NT2/D1 (cell line): ENCODE measurements at regions not wholly inside any gene's neighbourhood (a gene's known extent, or its start where the extent isn't known, plus 50 kb on each side); places are given as distances from the start of the nearest gene placed in this dataset.

Experiments used
- SUZ12 ChIP-seq: IDR thresholded peaks from 2 replicates; pipeline ENCODE4 v1.6.1; 2011; ENCODE audit not compliant: insufficient read length, insufficient read depth; ENCODE audit errors: extremely low read depth
- YY1 ChIP-seq: IDR thresholded peaks from 2 replicates; pipeline ENCODE4 v1.6.1; 2011; ENCODE audit not compliant: insufficient read length, insufficient read depth

DNA sequence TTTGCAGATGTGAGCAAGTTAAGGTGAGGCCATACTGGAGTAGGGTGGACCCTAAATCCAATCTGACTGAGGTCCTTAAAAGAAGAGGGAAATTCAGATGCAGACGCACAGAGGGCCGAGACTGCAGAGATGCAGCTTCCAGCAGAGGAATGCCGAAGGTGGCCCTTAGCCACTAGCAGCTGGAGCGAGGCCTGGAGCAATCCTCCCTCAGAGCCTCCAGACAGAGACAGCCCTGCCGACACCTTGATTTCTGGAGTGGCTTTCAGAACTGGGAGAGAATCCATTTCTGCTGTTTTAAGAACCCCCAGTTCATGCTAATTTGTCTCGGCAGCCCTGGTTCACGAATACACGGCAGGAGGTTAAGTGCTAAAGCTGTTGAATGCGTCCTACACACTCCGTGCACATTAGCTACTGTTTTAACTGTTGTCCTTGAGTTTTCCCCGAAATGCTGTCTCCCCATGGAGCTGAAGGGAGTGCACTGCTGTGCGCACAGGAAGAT, 135.5 kb downstream of the IRF8 start:
- TF ChIP-seq YY1 = no peak
- TF ChIP-seq SUZ12 = no peak
